GM19455 (cell line): ENCODE measurements at regions not wholly inside any gene's neighbourhood (a gene's known extent, or its start where the extent isn't known, plus 50 kb on each side); places are given as distances from the start of the nearest gene placed in this dataset.

ENCODE experiments used
- ATAC-seq: cut with Tn5 transposase; IDR thresholded peaks from one replicate; pipeline ENCODE4 v1.9.1; 2021; ENCODE audit not compliant: unreplicated experiment

- ATAC-seq, result no peak
Observed at GRCh38 chr6:144335311-144335861, 50.3 kb downstream of the UTRN start.

GRCh38 chr6:144335914-144336313, 50.8 kb downstream of the UTRN start:
- peak; percentile 49 for ATAC-seq

DNA sequence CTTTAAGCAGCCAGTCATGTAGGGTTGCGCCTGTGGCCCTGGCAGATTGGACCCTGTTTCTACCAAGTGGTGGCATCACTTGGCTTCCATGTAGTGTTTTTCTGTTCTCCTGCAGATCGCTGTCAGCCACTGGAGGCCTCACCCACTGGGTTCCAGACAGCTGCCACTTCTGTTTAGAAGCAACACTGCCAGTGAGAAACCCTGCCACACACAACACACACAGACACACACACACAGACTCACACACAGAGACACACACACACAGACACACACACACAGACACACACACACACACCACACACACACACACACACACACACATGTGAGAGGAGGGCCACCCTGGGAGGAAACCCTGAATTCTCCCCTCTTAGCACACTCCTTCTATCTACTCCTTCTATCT, 51.8 kb downstream of the UTRN start:
- no peak for ATAC-seq

DNA sequence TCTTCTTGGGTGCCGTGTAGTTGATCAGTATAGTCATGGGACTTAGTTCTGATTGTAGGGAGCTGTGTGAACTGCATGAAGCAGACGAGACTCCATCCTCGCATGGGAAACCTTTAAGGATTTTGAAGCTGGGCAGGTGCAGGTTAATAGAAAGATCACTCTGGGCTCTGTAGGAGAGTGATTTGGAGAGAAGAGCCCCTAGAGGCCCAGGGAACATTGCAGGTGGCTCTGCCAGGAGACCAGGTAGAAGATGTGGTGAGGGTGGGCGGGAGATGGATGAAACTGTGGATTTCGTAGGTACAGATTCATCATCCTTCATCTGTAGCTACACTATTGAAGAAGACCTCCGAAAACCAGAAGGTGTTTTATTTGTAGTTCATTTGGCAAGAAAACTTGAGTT, 53.3 kb downstream of the UTRN start:
- ATAC-seq, result no peak

GRCh38 chr6:144338951-144339700, 54.0 kb downstream of the UTRN start:
- no peak for ATAC-seq

DNA sequence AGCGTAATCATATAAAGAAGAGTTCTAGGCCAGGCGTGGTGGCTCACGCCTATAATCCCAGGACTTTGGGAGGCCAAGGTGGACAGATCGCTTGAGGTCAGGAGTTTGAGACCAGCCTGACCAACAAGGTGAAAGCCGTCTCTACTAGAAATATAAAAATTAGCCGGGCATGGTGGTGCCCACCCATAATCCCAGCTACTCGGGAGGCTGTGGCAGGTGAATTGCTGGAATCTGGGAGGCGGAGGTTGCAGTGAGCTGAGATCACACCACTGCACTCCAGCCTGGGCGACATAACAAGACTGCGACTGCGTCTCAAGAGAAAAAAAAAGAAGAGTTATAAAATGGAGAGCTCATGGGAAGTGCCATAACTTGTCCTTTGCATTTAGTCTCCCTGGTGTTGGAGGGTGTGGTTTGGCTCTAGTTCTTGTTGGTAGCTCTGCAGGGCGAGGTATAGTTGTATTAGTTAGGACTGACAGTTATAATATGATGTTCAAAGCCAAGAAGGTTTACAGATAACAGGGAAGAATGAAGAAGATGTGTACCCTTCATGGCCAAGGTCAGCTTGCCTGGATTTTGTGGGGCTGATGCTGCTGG, 54.8 kb downstream of the UTRN start:
- no peak for ATAC-seq

- ATAC-seq, result no peak
Observed at GRCh38 chr6:144340541-144341371, 55.6 kb downstream of the UTRN start.

- ATAC-seq, result no peak
Observed at GRCh38 chr6:144341831-144342527, 56.8 kb downstream of the UTRN start.

DNA sequence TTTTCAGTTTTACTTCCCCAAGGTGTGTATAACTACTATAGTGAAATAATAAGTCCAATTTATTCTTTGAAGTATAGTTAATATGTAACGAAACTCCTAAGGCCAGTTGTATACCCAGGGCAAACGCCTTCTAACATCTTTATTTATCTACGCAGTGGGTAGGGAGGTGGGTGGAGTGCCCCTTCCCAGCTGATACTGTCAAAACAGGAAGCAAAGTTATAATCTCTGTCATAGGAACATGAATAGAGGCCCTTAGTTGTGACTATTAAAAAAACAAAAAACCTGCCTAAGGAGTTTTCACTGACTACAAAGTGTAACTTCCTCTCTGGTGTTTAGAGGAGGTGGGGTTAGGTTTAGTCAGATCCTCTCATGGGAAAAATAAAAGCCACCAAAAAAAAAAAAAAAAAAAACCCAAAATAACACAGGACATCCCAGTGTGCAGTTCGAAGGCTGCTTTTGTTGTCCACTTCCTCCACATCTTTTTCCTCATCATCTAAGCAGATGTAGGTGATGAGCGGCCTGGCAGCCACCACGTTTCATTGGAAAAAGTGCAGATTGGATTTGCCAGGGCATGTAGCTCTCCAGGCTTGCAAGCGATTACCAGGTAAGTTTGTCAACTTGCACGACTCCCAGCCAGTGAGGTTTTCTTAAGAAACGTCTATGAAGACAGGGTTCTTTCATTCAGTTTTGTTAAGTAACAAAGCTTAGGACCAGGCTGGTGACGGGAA, 58.7 kb downstream of the UTRN start:
- ATAC-seq, result peak; percentile 47

GRCh38 chr6:144344646-144345045, 59.5 kb downstream of the UTRN start:
- ATAC-seq, result peak; percentile 56

DNA sequence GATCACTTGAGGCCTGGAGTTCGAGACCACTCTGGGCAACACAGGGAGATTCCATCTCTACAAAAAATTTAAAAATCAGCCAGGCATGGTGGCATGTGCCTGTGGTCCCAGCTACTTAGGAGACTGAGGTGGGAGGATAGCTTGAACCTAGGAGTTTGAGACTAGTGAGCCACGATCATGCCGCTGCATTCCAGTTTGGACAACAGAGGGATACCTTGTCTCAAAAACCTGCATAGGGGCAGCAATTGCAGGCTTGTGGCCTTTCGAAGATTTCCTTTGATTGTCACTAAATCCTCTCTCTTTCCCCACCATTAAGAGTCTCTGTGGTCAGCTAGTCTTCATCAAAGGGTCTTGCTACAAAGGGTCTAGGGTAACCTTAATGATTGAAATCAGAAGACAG, 60.3 kb downstream of the UTRN start:
- no peak for ATAC-seq

DNA sequence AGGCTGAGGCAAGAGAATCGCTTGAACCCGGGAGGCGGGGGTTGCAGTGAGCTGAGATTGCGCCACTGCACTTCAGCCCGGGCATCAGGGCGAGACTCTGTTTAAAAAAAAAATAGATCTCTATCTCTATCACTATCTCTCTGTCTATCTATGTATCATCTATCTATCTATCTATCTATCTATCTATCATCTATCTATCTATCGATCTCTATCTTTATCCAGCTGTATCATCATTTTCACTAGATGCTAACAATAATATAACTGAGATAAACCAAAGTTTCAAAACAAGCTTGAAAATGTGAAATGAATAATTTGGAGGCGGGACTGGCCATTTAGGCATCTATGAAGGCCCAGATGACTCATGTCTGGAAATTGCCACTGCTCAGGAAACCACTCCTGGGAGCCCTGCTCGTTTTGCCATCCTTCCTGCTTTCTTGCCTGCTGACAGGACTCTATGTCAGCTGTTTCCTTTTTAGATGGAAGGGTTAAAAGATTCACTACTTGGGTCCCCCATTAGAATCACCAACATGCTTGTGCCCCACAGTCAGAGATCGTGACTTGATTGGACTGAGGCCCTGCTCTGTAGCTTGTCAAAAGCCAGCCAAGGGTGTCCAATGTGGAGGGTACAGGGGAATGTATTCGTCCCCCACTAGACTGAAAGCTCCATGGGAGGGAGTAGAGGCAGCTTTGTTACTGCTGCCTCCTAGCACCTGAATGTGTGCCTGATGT, 61.7 kb downstream of the UTRN start:
- ATAC-seq, result no peak

DNA sequence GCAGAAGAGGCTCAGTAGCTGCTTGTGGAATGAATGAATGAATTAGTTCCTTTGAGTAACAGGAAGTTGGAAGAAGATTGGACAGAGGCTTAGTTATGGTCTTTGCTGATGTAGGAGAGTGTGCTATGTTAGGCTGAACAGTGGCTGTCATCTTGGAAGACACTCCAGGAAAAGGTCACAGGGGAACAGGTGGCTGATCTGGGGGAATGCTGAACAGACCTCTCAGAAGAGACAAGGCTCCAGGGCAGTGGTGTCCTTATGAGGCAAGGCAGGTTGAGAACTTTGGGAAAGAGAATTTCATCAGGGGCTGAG, 62.3 kb downstream of the UTRN start:
- ATAC-seq, result no peak

DNA sequence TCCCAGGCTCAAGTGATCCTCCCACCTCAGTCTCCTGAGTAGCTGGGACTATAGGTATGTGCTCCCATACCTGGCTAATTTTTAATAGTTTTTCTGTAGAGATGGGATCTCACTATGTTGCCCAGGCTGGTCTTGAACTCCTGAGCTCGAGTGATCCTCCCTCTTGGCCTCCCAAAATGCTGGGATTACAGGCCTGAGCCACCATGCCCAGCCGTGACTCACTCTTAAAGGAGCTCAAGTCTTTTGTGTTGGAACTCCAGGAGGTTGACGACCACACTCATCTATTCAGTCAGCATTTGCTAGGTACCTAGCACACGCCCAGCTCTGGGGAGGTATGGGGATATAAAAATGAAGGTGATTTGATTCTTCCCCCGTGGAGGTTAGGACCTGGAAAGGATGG, 62.8 kb downstream of the UTRN start:
- ATAC-seq, result no peak

DNA sequence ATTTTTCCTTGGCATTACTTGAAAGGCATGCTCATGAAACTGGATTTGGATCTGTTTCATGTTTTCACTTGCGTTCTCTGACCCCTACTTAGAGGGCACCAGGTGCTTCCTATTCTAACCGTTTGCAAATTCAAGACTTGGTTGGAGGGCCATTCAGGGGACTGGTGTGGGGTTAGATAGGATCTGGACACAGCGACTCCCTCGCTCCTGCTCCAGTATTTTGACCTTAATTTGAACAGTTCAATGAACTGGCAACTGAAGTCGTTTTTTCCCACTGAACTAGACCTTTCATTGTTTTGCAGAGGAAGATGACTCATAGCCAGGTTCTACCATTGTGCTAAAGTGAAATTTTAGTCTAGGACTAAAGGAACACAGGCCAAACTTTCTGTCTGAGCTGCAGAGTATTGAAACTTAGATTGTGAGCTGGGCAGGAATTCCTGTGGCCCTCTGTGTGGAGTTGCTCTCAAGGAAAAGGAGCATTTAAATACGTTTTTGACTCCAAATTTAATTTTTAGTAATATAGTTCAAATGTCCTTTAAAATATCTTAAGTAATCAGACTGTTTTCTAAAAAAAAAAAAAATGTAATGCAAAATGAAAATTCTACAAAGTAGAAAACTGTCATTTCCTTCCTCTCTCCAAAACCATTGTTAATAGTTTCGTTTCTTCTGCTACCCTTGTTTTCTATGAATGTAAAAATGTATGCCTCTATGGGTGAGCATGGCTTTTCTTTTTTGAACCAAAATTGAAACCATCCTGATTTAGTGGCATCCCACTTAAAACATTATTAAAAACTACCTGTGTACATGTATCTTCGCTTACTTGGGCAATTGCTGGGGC, 64.8 kb downstream of the UTRN start:
- peak; percentile 41 for ATAC-seq

- no peak for ATAC-seq
Observed at GRCh38 chr6:144350528-144350880, 65.4 kb downstream of the UTRN start.

DNA sequence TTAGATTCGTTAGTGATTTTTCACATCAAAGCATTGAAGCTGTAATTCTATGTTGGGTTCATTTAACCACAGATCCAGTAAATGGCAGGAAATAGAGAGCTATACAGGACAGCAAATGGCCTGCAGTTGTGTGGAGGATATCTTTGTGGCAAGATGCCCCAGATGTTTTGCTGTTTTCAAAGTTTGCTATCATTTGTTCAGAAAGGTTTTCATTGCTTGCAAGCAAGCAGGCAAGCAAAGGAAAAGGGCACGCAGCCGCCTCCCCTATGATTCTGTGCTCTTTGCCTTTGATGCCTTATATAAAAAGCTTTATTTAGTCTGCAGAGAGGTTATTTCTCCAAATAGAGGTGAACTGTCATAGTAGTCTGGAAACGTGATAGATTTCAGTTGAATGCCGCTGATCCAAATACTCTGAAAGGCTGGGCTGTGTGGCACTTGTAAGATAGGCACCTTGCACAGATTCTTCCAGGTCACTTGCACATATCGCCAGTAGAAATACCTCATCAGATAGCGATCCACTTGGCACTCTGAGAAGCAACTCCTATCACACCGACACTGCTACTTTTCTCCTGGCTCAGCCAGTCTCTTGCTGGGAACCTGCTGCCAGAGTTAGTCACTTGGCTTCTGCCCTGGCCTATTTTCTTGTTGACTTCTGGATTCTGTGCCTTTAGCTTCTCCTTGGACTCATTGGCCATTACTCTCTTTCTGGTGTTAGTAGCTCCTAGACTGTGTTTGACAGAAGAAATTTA, 66.4 kb downstream of the UTRN start:
- no peak for ATAC-seq

DNA sequence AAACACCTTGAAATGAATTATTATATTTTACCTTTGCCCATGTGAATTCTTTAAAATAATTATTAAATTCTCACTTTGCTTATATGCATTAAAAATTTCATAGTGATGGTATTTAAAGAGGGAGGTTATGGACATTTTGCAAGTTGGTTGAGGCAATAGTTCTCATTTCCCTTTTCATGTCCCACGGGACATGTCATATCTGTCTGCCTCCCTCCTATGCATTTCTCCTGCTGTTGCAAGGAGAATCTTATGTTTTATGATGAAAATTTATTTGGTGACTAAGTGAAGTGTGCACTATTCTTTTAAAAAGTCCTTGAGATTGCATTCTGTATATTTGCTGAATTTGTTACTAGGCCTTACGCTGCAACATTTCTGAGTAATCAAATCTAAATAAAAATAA, 67.2 kb downstream of the UTRN start:
- no peak for ATAC-seq
